KG1 (cell line): ENCODE measurements at regions not wholly inside any gene's neighbourhood (a gene's known extent, or its start where the extent isn't known, plus 50 kb on each side); places are given as distances from the start of the nearest gene placed in this dataset.
"Not testable (repeated sequence)": the region's sequence is repeated elsewhere in the genome, so short reads cannot be mapped to it uniquely, and the experiment has no call there.

Experiments used
- DNase-seq: peaks from one replicate; lab custom pipeline; 2025; lab: John Stamatoyannopoulos, UW

- no peak for DNase-seq
These were observed 356.2 kb upstream of the CD180 start for GRCh38 chr5:67552773-67553172.

- no peak for DNase-seq
These were observed 353.3 kb upstream of the CD180 start for GRCh38 chr5:67549947-67550346.

- no peak for DNase-seq
These were observed 352.7 kb upstream of the CD180 start for GRCh38 chr5:67549296-67549618.

- DNase-seq = no peak
These were observed 352.1 kb upstream of the CD180 start for GRCh38 chr5:67548520-67549295.

- no peak for DNase-seq
These were observed 351.1 kb upstream of the CD180 start for GRCh38 chr5:67547682-67548081.

GRCh38 chr5:67544942-67545341 is 348.3 kb upstream of the CD180 start:
- not testable (repeated sequence) for DNase-seq

GRCh38 chr5:67543720-67544270 is 347.2 kb upstream of the CD180 start:
- DNase-seq = no peak

- no peak for DNase-seq
These were observed 345.9 kb upstream of the CD180 start for GRCh38 chr5:67542479-67542878.

GRCh38 chr5:67541875-67542274 is 345.3 kb upstream of the CD180 start:
- no peak for DNase-seq

- DNase-seq = no peak
These were observed 342.4 kb upstream of the CD180 start for GRCh38 chr5:67538855-67539506.

- no peak for DNase-seq
These were observed 341.0 kb upstream of the CD180 start for GRCh38 chr5:67537439-67538148.

- DNase-seq = no peak
These were observed 340.3 kb upstream of the CD180 start for GRCh38 chr5:67536866-67537265.

- DNase-seq = no peak
These were observed 334.1 kb upstream of the CD180 start for GRCh38 chr5:67530609-67531255.

GRCh38 chr5:67528953-67529352 is 332.4 kb upstream of the CD180 start:
- no peak for DNase-seq

- no peak for DNase-seq
These were observed 330.2 kb upstream of the CD180 start for GRCh38 chr5:67526793-67527192.

- no peak for DNase-seq
These were observed 323.7 kb upstream of the CD180 start for GRCh38 chr5:67520161-67520908.

GRCh38 chr5:67518227-67518626 is 321.6 kb upstream of the CD180 start:
- DNase-seq = no peak

- no peak for DNase-seq
These were observed 320.5 kb upstream of the CD180 start for GRCh38 chr5:67516948-67517565.

GRCh38 chr5:67515762-67516161 is 319.2 kb upstream of the CD180 start:
- DNase-seq = no peak

GRCh38 chr5:67515020-67515689 is 318.6 kb upstream of the CD180 start:
- DNase-seq = no peak

GRCh38 chr5:67512758-67513157 is 316.2 kb upstream of the CD180 start:
- DNase-seq = no peak
